ENCODE measurements at regions not wholly inside any gene's neighbourhood (a gene's known extent, or its start where the extent isn't known, plus 50 kb on each side); places are given as distances from the start of the nearest gene placed in this dataset.

DNA sequence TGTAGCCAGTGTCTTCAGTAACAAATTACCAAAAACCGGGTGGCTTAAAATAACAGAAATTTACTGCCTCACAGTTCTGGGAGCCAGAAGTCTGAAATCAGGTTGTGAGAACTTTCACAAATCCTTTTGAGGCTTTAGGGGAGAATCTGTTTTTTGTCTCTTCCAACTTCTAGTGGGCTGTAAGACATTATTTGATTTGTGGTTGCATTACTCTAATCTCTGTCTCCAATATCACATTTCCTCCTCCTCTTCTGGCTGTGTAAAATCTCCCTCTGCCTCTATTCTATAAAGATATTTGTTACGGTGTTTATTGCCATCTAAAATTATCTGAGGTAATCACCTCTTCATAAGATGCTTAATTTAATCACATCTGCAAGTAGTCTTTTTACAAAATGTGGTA, 1039.6 kb upstream of the LRRN3 start:
- no peaks in the 10 kb centered on the region for H3K79me2 ChIP-seq (ENCODE audit: control insufficient read depth, insufficient read depth, low read length)
- no peaks in the 10 kb centered on the region for H3K9me3 ChIP-seq (ENCODE audit: control insufficient read depth, insufficient read depth, low read depth, low read length)
- H3K36me3 ChIP-seq (ENCODE audit: control insufficient read depth, insufficient read depth, low read length), result no peaks in the 10 kb centered on the region
- H3K4me1 ChIP-seq (ENCODE audit: control insufficient read depth, extremely low read depth, insufficient read depth, low read length), result no peaks in the 10 kb centered on the region
- no peak overlapping the region for H3K9ac ChIP-seq (ENCODE audit: insufficient read depth, low read length)
- no peak overlapping the region for H3K4me2 ChIP-seq (ENCODE audit: extremely low read depth, insufficient read depth, low read length)
- no peaks in the 10 kb centered on the region for H4K20me1 ChIP-seq (ENCODE audit: control insufficient read depth, extremely low read depth, insufficient read depth, low read length)
- no peaks in the 10 kb centered on the region for H3K27me3 ChIP-seq (ENCODE audit: control insufficient read depth, insufficient read depth, low read length)
- no peak overlapping the region for H3K4me3 ChIP-seq (replicated peaks in 1 of 4; ENCODE audit: control extremely low read depth in 1 of 4, insufficient read depth in 1 of 4, low read depth in 3 of 4, low read length in 4 of 4)
- H2AFZ ChIP-seq (ENCODE audit: low read length), result no peak overlapping the region
- TF ChIP-seq CTCF (conservative IDR thresholded peaks at IDR 0.05 in 1 of 2, IDR thresholded peaks at IDR 0.05 in 1 of 2; ENCODE audit: low read depth in 1 of 2, low read length in 2 of 2), result no peak
- no peak for TF ChIP-seq EZH2 (IDR thresholded peaks at IDR 0.05; ENCODE audit: low read length, missing control alignments)
- DNase-seq (ENCODE audit: low read depth in 2 of 2), result no peak
- no peak overlapping the region for H3K27ac ChIP-seq (ENCODE audit: insufficient read depth, low read length)

DNA sequence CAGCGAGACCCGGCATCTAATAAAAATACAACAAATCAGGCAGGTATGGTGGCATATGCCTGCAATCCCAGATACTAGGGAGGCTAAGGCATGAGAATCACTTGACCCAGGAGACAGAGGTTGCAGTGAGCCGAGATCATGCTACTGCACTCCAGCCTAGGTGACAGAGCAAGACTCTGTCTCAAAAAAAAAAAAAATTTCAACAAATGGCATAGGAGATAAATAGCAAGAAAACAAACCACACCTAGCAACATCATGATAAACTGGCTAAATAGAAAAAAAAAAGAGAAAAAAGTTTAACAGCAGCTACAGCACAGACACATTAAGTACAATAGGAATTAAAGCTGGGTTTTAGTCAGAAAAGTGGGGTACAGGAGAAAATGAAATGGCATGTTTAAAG, 1034.6 kb upstream of the LRRN3 start:
- Histone ChIP-seq H3K4me2 (ENCODE audit: extremely low read depth, insufficient read depth, low read length) (no peak overlapping the region), H3K9me3 (ENCODE audit: control insufficient read depth, insufficient read depth, low read depth, low read length) (no peaks in the 10 kb centered on the region), H3K27ac (ENCODE audit: insufficient read depth, low read length) (no peak overlapping the region), H3K27me3 (ENCODE audit: control insufficient read depth, insufficient read depth, low read length) (no peaks in the 10 kb centered on the region), H3K9ac (ENCODE audit: insufficient read depth, low read length) (no peak overlapping the region), H3K4me1 (ENCODE audit: control insufficient read depth, extremely low read depth, insufficient read depth, low read length) (no peaks in the 10 kb centered on the region), H2AFZ (ENCODE audit: low read length) (no peak overlapping the region), H3K4me3 (replicated peaks in 1 of 4; ENCODE audit: control extremely low read depth in 1 of 4, insufficient read depth in 1 of 4, low read depth in 3 of 4, low read length in 4 of 4) (no peak overlapping the region), H4K20me1 (ENCODE audit: control insufficient read depth, extremely low read depth, insufficient read depth, low read length) (no peaks in the 10 kb centered on the region), H3K79me2 (ENCODE audit: control insufficient read depth, insufficient read depth, low read length) (no peaks in the 10 kb centered on the region), H3K36me3 (ENCODE audit: control insufficient read depth, insufficient read depth, low read length) (no peaks in the 10 kb centered on the region)
- TF ChIP-seq CTCF (conservative IDR thresholded peaks at IDR 0.05 in 1 of 2, IDR thresholded peaks at IDR 0.05 in 1 of 2; ENCODE audit: low read depth in 1 of 2, low read length in 2 of 2) (no peak), EZH2 (IDR thresholded peaks at IDR 0.05; ENCODE audit: low read length, missing control alignments) (no peak)
- no peak for DNase-seq (ENCODE audit: low read depth in 2 of 2)

- TF ChIP-seq EZH2 (IDR thresholded peaks at IDR 0.05; ENCODE audit: low read length, missing control alignments) (no peak), CTCF (conservative IDR thresholded peaks at IDR 0.05 in 1 of 2, IDR thresholded peaks at IDR 0.05 in 1 of 2; ENCODE audit: low read depth in 1 of 2, low read length in 2 of 2) (no peak)
- no peaks in the 10 kb centered on the region for H3K36me3 ChIP-seq (ENCODE audit: control insufficient read depth, insufficient read depth, low read length)
Observed at GRCh38 chr7:110058401-110058800, 1032.5 kb upstream of the LRRN3 start.

More at GRCh38 chr7:110058401-110058800, 1032.5 kb upstream of the LRRN3 start:
- H3K9me3 ChIP-seq (ENCODE audit: control insufficient read depth, insufficient read depth, low read depth, low read length), result no peaks in the 10 kb centered on the region
- H4K20me1 ChIP-seq (ENCODE audit: control insufficient read depth, extremely low read depth, insufficient read depth, low read length), result no peaks in the 10 kb centered on the region
- no peaks in the 10 kb centered on the region for H3K27me3 ChIP-seq (ENCODE audit: control insufficient read depth, insufficient read depth, low read length)
- no peak overlapping the region for H3K27ac ChIP-seq (ENCODE audit: insufficient read depth, low read length)
- no peak overlapping the region for H3K4me2 ChIP-seq (ENCODE audit: extremely low read depth, insufficient read depth, low read length)
- DNase-seq (ENCODE audit: low read depth in 2 of 2), result no peak
- no peak overlapping the region for H2AFZ ChIP-seq (ENCODE audit: low read length)
- no peaks in the 10 kb centered on the region for H3K79me2 ChIP-seq (ENCODE audit: control insufficient read depth, insufficient read depth, low read length)
- no peak overlapping the region for H3K9ac ChIP-seq (ENCODE audit: insufficient read depth, low read length)
- H3K4me1 ChIP-seq (ENCODE audit: control insufficient read depth, extremely low read depth, insufficient read depth, low read length), result no peaks in the 10 kb centered on the region
- H3K4me3 ChIP-seq (replicated peaks in 1 of 4; ENCODE audit: control extremely low read depth in 1 of 4, insufficient read depth in 1 of 4, low read depth in 3 of 4, low read length in 4 of 4), result no peak overlapping the region

All from fibroblast of lung (primary cell).